ENCODE measurements at regions not wholly inside any gene's neighbourhood (a gene's known extent, or its start where the extent isn't known, plus 50 kb on each side); places are given as distances from the start of the nearest gene placed in this dataset.

GRCh38 chr7:155169498-155170065, 99.5 kb downstream of the HTR5A start:
- no peak overlapping the region for H3K4me3 ChIP-seq (ENCODE audit: low read depth, low read length)
- CTCF ChIA-PET: interaction anchor here (1.9 kb wide), 1 partner anchor 175 kb away, joined by 6 read pairs; no protein-coding TSS in a partner anchor
- no peak for TF ChIP-seq CTCF (IDR thresholded peaks at IDR 0.05; ENCODE audit: insufficient read depth, low read length, missing control alignments)
- DNase-seq (ENCODE audit: low read depth, low spot score): no peak
- POLR2A ChIA-PET: no interaction called here

- CTCF ChIA-PET: interaction anchor here (0.9 kb wide), 1 partner anchor 174 kb away, joined by 4 read pairs; no protein-coding TSS in a partner anchor
- TF ChIP-seq CTCF (IDR thresholded peaks at IDR 0.05; ENCODE audit: insufficient read depth, low read length, missing control alignments): no peak
- no peak for DNase-seq (ENCODE audit: low read depth, low spot score)
- H3K4me3 ChIP-seq (ENCODE audit: low read depth, low read length): no peak overlapping the region
- POLR2A ChIA-PET: no interaction called here
Measured at GRCh38 chr7:155170331-155170730, 100.2 kb downstream of the HTR5A start.

- ChIA-PET POLR2A (no interaction called here), CTCF (no interaction called here)
- DNase-seq (ENCODE audit: low read depth, low spot score): no peak
- H3K4me3 ChIP-seq (ENCODE audit: low read depth, low read length): no peak overlapping the region
- TF ChIP-seq CTCF (IDR thresholded peaks at IDR 0.05; ENCODE audit: insufficient read depth, low read length, missing control alignments): no peak
Measured at GRCh38 chr7:155172141-155172540, 102.0 kb downstream of the HTR5A start.

GRCh38 chr7:155173905-155174304, 103.8 kb downstream of the HTR5A start:
- ChIA-PET CTCF (no interaction called here), POLR2A (no interaction called here)
- TF ChIP-seq CTCF (IDR thresholded peaks at IDR 0.05; ENCODE audit: insufficient read depth, low read length, missing control alignments): no peak
- no peak for DNase-seq (ENCODE audit: low read depth, low spot score)
- no peak overlapping the region for H3K4me3 ChIP-seq (ENCODE audit: low read depth, low read length)

- POLR2A ChIA-PET: no interaction called here
- H3K4me3 ChIP-seq (ENCODE audit: low read depth, low read length): no peak overlapping the region
- no peak for DNase-seq (ENCODE audit: low read depth, low spot score)
- CTCF ChIA-PET: interaction anchor here (1.1 kb wide), 1 partner anchor 12 kb away, joined by 3 read pairs; no protein-coding TSS in a partner anchor
- no peak for TF ChIP-seq CTCF (IDR thresholded peaks at IDR 0.05; ENCODE audit: insufficient read depth, low read length, missing control alignments)
Measured at GRCh38 chr7:155178096-155178495, 108.0 kb downstream of the HTR5A start.

GRCh38 chr7:155181768-155182167, 111.6 kb downstream of the HTR5A start:
- ChIA-PET CTCF (interaction anchor here (1.5 kb wide), 1 partner anchor 9 kb away, joined by 5 read pairs; no protein-coding TSS in a partner anchor), POLR2A (no interaction called here)
- DNase-seq (ENCODE audit: low read depth, low spot score): no peak
- no peak for TF ChIP-seq CTCF (IDR thresholded peaks at IDR 0.05; ENCODE audit: insufficient read depth, low read length, missing control alignments)
- H3K4me3 ChIP-seq (ENCODE audit: low read depth, low read length): no peak overlapping the region

All from AG04449 (cell line).